ENCODE measurements at regions not wholly inside any gene's neighbourhood (a gene's known extent, or its start where the extent isn't known, plus 50 kb on each side); places are given as distances from the start of the nearest gene placed in this dataset.

DNA sequence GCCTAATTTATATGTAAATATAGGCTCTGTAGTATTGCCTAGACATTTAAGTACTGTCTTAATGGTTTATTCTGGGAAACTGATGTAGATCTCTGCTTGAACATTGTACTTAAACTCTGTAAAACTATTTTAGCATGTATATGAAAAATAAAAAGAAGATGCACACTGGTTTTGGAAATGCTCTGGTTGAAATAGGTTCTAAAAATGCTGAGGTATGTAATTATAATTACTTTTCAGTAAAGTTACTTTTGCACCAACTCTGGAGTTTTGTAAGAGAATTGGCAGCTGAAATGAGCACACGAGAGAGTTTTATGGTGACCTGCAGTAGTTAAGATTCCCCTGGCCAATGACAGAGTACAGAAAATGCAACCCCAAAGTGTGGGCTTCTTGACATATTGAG is 353.9 kb downstream of the ATP23 start:
- TF ChIP-seq, protein P1, sequence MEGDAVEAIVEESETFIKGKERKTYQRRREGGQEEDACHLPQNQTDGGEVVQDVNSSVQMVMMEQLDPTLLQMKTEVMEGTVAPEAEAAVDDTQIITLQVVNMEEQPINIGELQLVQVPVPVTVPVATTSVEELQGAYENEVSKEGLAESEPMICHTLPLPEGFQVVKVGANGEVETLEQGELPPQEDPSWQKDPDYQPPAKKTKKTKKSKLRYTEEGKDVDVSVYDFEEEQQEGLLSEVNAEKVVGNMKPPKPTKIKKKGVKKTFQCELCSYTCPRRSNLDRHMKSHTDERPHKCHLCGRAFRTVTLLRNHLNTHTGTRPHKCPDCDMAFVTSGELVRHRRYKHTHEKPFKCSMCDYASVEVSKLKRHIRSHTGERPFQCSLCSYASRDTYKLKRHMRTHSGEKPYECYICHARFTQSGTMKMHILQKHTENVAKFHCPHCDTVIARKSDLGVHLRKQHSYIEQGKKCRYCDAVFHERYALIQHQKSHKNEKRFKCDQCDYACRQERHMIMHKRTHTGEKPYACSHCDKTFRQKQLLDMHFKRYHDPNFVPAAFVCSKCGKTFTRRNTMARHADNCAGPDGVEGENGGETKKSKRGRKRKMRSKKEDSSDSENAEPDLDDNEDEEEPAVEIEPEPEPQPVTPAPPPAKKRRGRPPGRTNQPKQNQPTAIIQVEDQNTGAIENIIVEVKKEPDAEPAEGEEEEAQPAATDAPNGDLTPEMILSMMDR (IDR thresholded peaks at IDR 0.05; ENCODE audit: low read depth, low read length, poor library complexity, severe bottlenecking): no peak
- TF ChIP-seq EZH2phosphoT487 (IDR thresholded peaks at IDR 0.05; ENCODE audit: borderline replicate concordance, low read length): no peak

Measured in DOHH2 (cell line).